PC-3 (cell line): ENCODE measurements at regions not wholly inside any gene's neighbourhood (a gene's known extent, or its start where the extent isn't known, plus 50 kb on each side); places are given as distances from the start of the nearest gene placed in this dataset.

Experiments used
- EZH2 ChIP-seq: fragments of 300-600 bp; sonication (generic); IDR thresholded peaks from one replicate; pipeline ENCODE4 v1.6.1; 2017; ENCODE audit warnings: antibody characterized with exemption, mild to moderate bottlenecking, low read length; ENCODE audit not compliant: unreplicated experiment
- TF ChIP-seq, protein P1 (sequence below): fragments of 300-600 bp; sonication (generic); conservative IDR thresholded peaks from 2 replicates; pipeline ENCODE4 v1.5.1; 2017; ENCODE audit warnings: antibody characterized with exemption, low read depth, mild to moderate bottlenecking, low read length

DNA sequence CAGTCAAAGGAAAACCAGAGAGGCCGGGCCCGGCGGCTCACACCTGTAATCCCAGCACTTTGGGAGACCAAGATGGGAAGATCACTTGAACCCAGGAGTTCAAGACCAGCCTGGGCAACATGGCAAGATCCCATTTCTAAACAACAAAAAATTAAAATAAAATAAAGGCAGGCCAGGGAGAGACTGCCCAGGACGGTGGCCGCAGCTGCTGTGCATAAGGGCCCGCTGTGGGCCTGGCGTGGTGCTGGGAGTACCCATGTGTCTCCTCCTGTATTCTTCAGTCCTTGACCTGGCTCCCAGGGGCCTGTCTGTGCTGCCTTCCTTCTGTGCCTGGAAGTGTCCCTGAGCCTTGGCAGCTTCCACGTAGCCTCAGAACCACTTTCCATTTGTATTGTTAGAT, 56.8 kb upstream of the CNOT6 start:
- TF ChIP-seq, protein P1, sequence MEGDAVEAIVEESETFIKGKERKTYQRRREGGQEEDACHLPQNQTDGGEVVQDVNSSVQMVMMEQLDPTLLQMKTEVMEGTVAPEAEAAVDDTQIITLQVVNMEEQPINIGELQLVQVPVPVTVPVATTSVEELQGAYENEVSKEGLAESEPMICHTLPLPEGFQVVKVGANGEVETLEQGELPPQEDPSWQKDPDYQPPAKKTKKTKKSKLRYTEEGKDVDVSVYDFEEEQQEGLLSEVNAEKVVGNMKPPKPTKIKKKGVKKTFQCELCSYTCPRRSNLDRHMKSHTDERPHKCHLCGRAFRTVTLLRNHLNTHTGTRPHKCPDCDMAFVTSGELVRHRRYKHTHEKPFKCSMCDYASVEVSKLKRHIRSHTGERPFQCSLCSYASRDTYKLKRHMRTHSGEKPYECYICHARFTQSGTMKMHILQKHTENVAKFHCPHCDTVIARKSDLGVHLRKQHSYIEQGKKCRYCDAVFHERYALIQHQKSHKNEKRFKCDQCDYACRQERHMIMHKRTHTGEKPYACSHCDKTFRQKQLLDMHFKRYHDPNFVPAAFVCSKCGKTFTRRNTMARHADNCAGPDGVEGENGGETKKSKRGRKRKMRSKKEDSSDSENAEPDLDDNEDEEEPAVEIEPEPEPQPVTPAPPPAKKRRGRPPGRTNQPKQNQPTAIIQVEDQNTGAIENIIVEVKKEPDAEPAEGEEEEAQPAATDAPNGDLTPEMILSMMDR: no peak
- no peak for TF ChIP-seq EZH2
